HEK293 (cell line): ENCODE measurements at regions not wholly inside any gene's neighbourhood (a gene's known extent, or its start where the extent isn't known, plus 50 kb on each side); places are given as distances from the start of the nearest gene placed in this dataset.

ENCODE experiments used
- CTCF ChIA-PET: fragments of 350-600 bp; formaldehyde crosslinking; extraction: SDS; loops from one replicate; lab custom pipeline; 2021; ENCODE audit warnings: antibody characterized with exemption; lab: Yijun Ruan, JAX
- POLR2A ChIA-PET: fragments of 300-600 bp; formaldehyde crosslinking; extraction: SDS; loops from one replicate; lab custom pipeline; 2020; ENCODE audit warnings: antibody characterized with exemption, inconsistent platforms; lab: Yijun Ruan, JAX
- H3K27ac ChIP-seq: fragments of 200-500 bp; sonication (Bioruptor generic); 2 replicates; pipeline ENCODE4 v1.5.1; 2014; ENCODE audit warnings: low read depth, low read length, control low read depth, inconsistent platforms; ENCODE audit errors: extremely low read depth
- H3K36me3 ChIP-seq, 2 experiments: fragments of 200-500 bp in 1 of 2; sonication (Bioruptor generic) in 1 of 2; 1 replicate in 1 of 2; 2 replicates in 1 of 2; pipeline ENCODE4 v1.5.1; 2014 to 2017; ENCODE audit warnings: inconsistent platforms in 2 of 2, low read length in 2 of 2; ENCODE audit not compliant: control insufficient read depth in 2 of 2, insufficient read depth in 1 of 2
- H3K4me1 ChIP-seq: fragments of 200-500 bp; sonication (Bioruptor generic); 2 replicates; pipeline ENCODE4 v1.5.1; 2014; ENCODE audit warnings: mild to moderate bottlenecking, low read length, inconsistent platforms; ENCODE audit not compliant: control insufficient read depth, insufficient read depth
- H3K4me3 ChIP-seq: 2 replicates; pipeline ENCODE4 v1.5.1; 2011; ENCODE audit warnings: low read depth, mild to moderate bottlenecking, control low read depth, low read length, moderate library complexity
- H3K9me3 ChIP-seq: fragments of 200-500 bp; sonication (Bioruptor generic); 2 replicates; pipeline ENCODE4 v1.5.1; 2014; ENCODE audit warnings: low read depth, low read length, inconsistent platforms; ENCODE audit not compliant: control insufficient read depth, insufficient read depth
- KLF10 ChIP-seq: fragments of 450-650 bp; IDR thresholded peaks from 2 replicates; pipeline ENCODE4 v1.5.1; 2018; ENCODE audit warnings: missing biosample characterization, mild to moderate bottlenecking, missing genetic modification characterization
- PRDM2 ChIP-seq: fragments of 450-650 bp; formaldehyde crosslinking; IDR thresholded peaks from 2 replicates; pipeline ENCODE4 v1.5.1; 2016; ENCODE audit warnings: missing biosample characterization, missing genetic modification characterization, borderline replicate concordance
- SP3 ChIP-seq: fragments of 450-650 bp; formaldehyde crosslinking; IDR thresholded peaks from 2 replicates; pipeline ENCODE4 v1.5.1; 2016; ENCODE audit warnings: missing biosample characterization, missing genetic modification characterization
- ZBTB7A ChIP-seq: fragments of 450-650 bp; formaldehyde crosslinking; IDR thresholded peaks from 2 replicates; pipeline ENCODE4 v1.5.1; 2016; ENCODE audit warnings: low read depth, missing biosample characterization, missing genetic modification characterization
- ZNF157 ChIP-seq: fragments of 450-650 bp; formaldehyde crosslinking; IDR thresholded peaks from 2 replicates; pipeline ENCODE4 v1.5.1; 2016; ENCODE audit warnings: missing biosample characterization, missing genetic modification characterization
- ZNF16 ChIP-seq: fragments of 450-650 bp; formaldehyde crosslinking; IDR thresholded peaks from 2 replicates; pipeline ENCODE4 v1.5.1; 2016; ENCODE audit warnings: low read depth, missing biosample characterization, missing genetic modification characterization
- ZNF202 ChIP-seq: fragments of 450-650 bp; formaldehyde crosslinking; IDR thresholded peaks from 2 replicates; pipeline ENCODE4 v1.5.1; 2016; ENCODE audit warnings: missing biosample characterization, missing genetic modification characterization, borderline replicate concordance
- ZNF280D ChIP-seq: fragments of 450-650 bp; formaldehyde crosslinking; IDR thresholded peaks from 2 replicates; pipeline ENCODE4 v1.5.1; 2016; ENCODE audit warnings: missing biosample characterization, missing genetic modification characterization
- ZNF324 ChIP-seq: fragments of 450-650 bp; formaldehyde crosslinking; IDR thresholded peaks from 2 replicates; pipeline ENCODE4 v1.5.1; 2016; ENCODE audit warnings: missing biosample characterization, missing genetic modification characterization
- ZNF341 ChIP-seq: fragments of 450-650 bp; formaldehyde crosslinking; IDR thresholded peaks from 2 replicates; pipeline ENCODE4; 2016; ENCODE audit warnings: low read depth, missing biosample characterization, missing genetic modification characterization
- ZNF433 ChIP-seq: fragments of 450-650 bp; formaldehyde crosslinking; IDR thresholded peaks from 2 replicates; pipeline ENCODE4 v1.5.1; 2016; ENCODE audit warnings: missing biosample characterization, missing genetic modification characterization, low read depth
- ZNF645 ChIP-seq: fragments of 450-650 bp; formaldehyde crosslinking; IDR thresholded peaks from 2 replicates; pipeline ENCODE4; 2016; ENCODE audit warnings: missing biosample characterization, missing genetic modification characterization
- ZNF707 ChIP-seq: fragments of 450-650 bp; formaldehyde crosslinking; IDR thresholded peaks from 2 replicates; pipeline ENCODE4 v1.5.1; 2016; ENCODE audit warnings: missing biosample characterization, missing genetic modification characterization
- ZNF776 ChIP-seq: fragments of 450-650 bp; formaldehyde crosslinking; IDR thresholded peaks from 2 replicates; pipeline ENCODE4 v1.5.0; 2017; ENCODE audit warnings: missing biosample characterization, missing genetic modification characterization, borderline replicate concordance
- ZNF837 ChIP-seq: fragments of 450-650 bp; formaldehyde crosslinking; IDR thresholded peaks from 2 replicates; pipeline ENCODE4 v1.5.1; 2016; ENCODE audit warnings: missing biosample characterization, missing genetic modification characterization

- TF ChIP-seq PRDM2 (tag by site-specific recombination) (no peak), KLF10 (tag by site-specific recombination) (no peak), ZNF433 (tag by site-specific recombination) (no peak), ZNF645 (tag by site-specific recombination) (no peak), ZNF341 (tag by site-specific recombination) (no peak), SP3 (tag by site-specific recombination) (no peak), ZNF280D (tag by site-specific recombination) (no peak), ZNF16 (tag by site-specific recombination) (no peak)
These were observed 1431.5 kb downstream of the BRINP3 start (continued) for GRCh38 chr1:189046127-189046526.

- H3K4me1 ChIP-seq = no peaks in the 10 kb centered on the region
- TF ChIP-seq ZNF324 = no peak
- TF ChIP-seq ZNF837 (tag by site-specific recombination) = no peak
- TF ChIP-seq ZNF707 = no peak
- no peak for TF ChIP-seq ZBTB7A (tag by site-specific recombination)
- POLR2A ChIA-PET = no interaction called here
- CTCF ChIA-PET = no interaction called here
- no peaks in the 10 kb centered on the region for H3K36me3 ChIP-seq
- H3K27ac ChIP-seq = no peak overlapping the region
- H3K4me3 ChIP-seq = no peak overlapping the region
- no peaks in the 10 kb centered on the region for H3K9me3 ChIP-seq
These were observed 1392.9 kb downstream of the BRINP3 start for GRCh38 chr1:189084811-189085210.

GRCh38 chr1:189103956-189104355, 1373.7 kb downstream of the BRINP3 start:
- ChIA-PET POLR2A (no interaction called here), CTCF (no interaction called here)
- no peaks in the 10 kb centered on the region for H3K4me1 ChIP-seq
- TF ChIP-seq ZNF157 (tag by site-specific recombination) = no peak
- TF ChIP-seq ZNF776 (tag by site-specific recombination) = no peak
- TF ChIP-seq ZNF202 = no peak
- no peak for TF ChIP-seq PRDM2 (tag by site-specific recombination)

More at GRCh38 chr1:189103956-189104355, 1373.7 kb downstream of the BRINP3 start:
- no peak overlapping the region for H3K27ac ChIP-seq
- H3K9me3 ChIP-seq = no peaks in the 10 kb centered on the region
- H3K4me3 ChIP-seq = no peak overlapping the region
- H3K36me3 ChIP-seq = no peaks in the 10 kb centered on the region
